ENCODE measurements at regions not wholly inside any gene's neighbourhood (a gene's known extent, or its start where the extent isn't known, plus 50 kb on each side); places are given as distances from the start of the nearest gene placed in this dataset.

- TF ChIP-seq POLR2A (IDR thresholded peaks at IDR 0.05), result no peak
- TF ChIP-seq CTCF (IDR thresholded peaks at IDR 0.05), result no peak
Observed at GRCh38 chr5:44644628-44645027, 164.1 kb upstream of the MRPS30 start.
